AG04450 (cell line): ENCODE measurements at regions not wholly inside any gene's neighbourhood (a gene's known extent, or its start where the extent isn't known, plus 50 kb on each side); places are given as distances from the start of the nearest gene placed in this dataset.

Source experiments
- CTCF ChIA-PET: fragments of 300-600, 350-600 bp; formaldehyde crosslinking; extraction: SDS; loops from one replicate; lab custom pipeline; 2022; ENCODE audit warnings: antibody characterized with exemption, inconsistent platforms; lab: Charles Lee
- POLR2A ChIA-PET: fragments of 350-600 bp; formaldehyde crosslinking; extraction: SDS; loops from one replicate; lab custom pipeline; 2021; ENCODE audit warnings: antibody characterized with exemption, inconsistent platforms; lab: Yijun Ruan, JAX
- DNase-seq: peaks from one replicate; pipeline ENCODE4 v3.0.0-alpha.2; 2011; ENCODE audit warnings: low read depth, low spot score
- H3K27ac ChIP-seq: one replicate; pipeline ENCODE4 v1.5.1; 2012; ENCODE audit warnings: low read depth, low read length, control low read depth
- H3K27me3 ChIP-seq: one replicate; pipeline ENCODE4 v1.6.0; 2012; ENCODE audit warnings: low read length; ENCODE audit not compliant: control insufficient read depth, insufficient read depth
- H3K4me3 ChIP-seq: 2 replicates; pipeline ENCODE4 v1.5.1; 2011; ENCODE audit warnings: mild to moderate bottlenecking, low read depth, low read length, control low read depth
- H3K9me3 ChIP-seq: 2 replicates; pipeline ENCODE4 v1.5.1; 2012; ENCODE audit warnings: low read length; ENCODE audit not compliant: control insufficient read depth, insufficient read depth
- CTCF ChIP-seq: IDR thresholded peaks from 2 replicates; pipeline ENCODE4 v1.5.1; 2011; ENCODE audit warnings: low read depth, low read length, control low read depth, inconsistent platforms

- Histone ChIP-seq H3K9me3 (no peaks in the 10 kb centered on the region), H3K27ac (no peak overlapping the region), H3K27me3 (no peaks in the 10 kb centered on the region), H3K4me3 (no peak overlapping the region)
- ChIA-PET CTCF (no interaction called here), POLR2A (no interaction called here)
- DNase-seq = no peak
- TF ChIP-seq CTCF = no peak
Observed at GRCh38 chr2:21668078-21668710, 544.4 kb downstream of the TDRD15 start.

- ChIA-PET POLR2A (no interaction called here), CTCF (no interaction called here)
- Histone ChIP-seq H3K4me3 (no peak overlapping the region), H3K27ac (no peak overlapping the region), H3K9me3 (no peaks in the 10 kb centered on the region), H3K27me3 (no peaks in the 10 kb centered on the region)
- TF ChIP-seq CTCF = no peak
- no peak for DNase-seq
Observed at GRCh38 chr2:21676041-21676440, 552.3 kb downstream of the TDRD15 start.

- no peak for DNase-seq
Observed at GRCh38 chr2:21676676-21677075, 552.9 kb downstream of the TDRD15 start.

GRCh38 chr2:21683838-21684237 is 560.1 kb downstream of the TDRD15 start:
- POLR2A ChIA-PET = no interaction called here
- no peak overlapping the region for H3K4me3 ChIP-seq
- no peaks in the 10 kb centered on the region for H3K27me3 ChIP-seq
- CTCF ChIA-PET = no interaction called here
- no peak overlapping the region for H3K27ac ChIP-seq
- no peak for TF ChIP-seq CTCF
- no peak for DNase-seq
- no peaks in the 10 kb centered on the region for H3K9me3 ChIP-seq

More at GRCh38 chr2:21676676-21677075, 552.9 kb downstream of the TDRD15 start:
- ChIA-PET CTCF (no interaction called here), POLR2A (no interaction called here)
- no peak overlapping the region for H3K27ac ChIP-seq
- no peak overlapping the region for H3K4me3 ChIP-seq
- no peaks in the 10 kb centered on the region for H3K9me3 ChIP-seq
- TF ChIP-seq CTCF = no peak
- no peaks in the 10 kb centered on the region for H3K27me3 ChIP-seq

GRCh38 chr2:21687589-21687988 is 563.8 kb downstream of the TDRD15 start:
- TF ChIP-seq CTCF = no peak
- Histone ChIP-seq H3K9me3 (no peaks in the 10 kb centered on the region), H3K4me3 (no peak overlapping the region), H3K27me3 (no peaks in the 10 kb centered on the region), H3K27ac (no peak overlapping the region)
- ChIA-PET CTCF (no interaction called here), POLR2A (no interaction called here)
- no peak for DNase-seq
